ENCODE measurements at regions not wholly inside any gene's neighbourhood (a gene's known extent, or its start where the extent isn't known, plus 50 kb on each side); places are given as distances from the start of the nearest gene placed in this dataset.
A peak's percentile ranks its signal among the peaks of the same experiment; 100 is the strongest.

DNA sequence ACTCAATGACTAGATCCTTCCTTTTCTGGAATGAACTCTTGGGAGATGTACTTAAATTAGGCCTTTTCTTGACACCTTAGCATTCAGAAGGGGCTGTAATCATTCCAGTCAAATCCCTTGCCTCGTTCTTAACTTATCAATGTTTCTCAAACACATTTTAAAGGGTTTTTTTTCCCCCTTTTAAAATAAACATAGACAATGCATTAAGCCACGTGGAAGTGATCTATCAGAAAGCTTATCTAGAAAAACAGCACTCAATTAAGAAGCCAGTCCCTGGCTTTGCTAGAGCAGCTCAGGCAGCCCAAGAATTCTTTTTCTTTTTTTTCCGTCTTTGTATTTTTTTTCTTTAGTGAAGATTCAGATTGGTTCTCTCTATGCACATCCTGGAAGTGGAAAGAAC lies 118.2 kb downstream of the PCDH7 start:
- no TSS peak for BruUV-seq (replicated peaks)
- H3K9me2 ChIP-seq (ENCODE audit: insufficient read depth), result no peaks in the 10 kb centered on the region
- CTCF ChIA-PET, result no interaction called here
- H3K27ac ChIP-seq (ENCODE audit: low read depth, low read length), result peak overlapping the region; percentile 100
- H3K4me1 ChIP-seq (ENCODE audit: control insufficient read depth in 1 of 2, insufficient read depth in 2 of 2, low read length in 2 of 2), result peaks cover 78 to 99% of the 10 kb centered on the region in 2 experiments
- DNase-seq (ENCODE audit: low read depth, low spot score) (no peak), ATAC-seq (no peak)
- peak overlapping the region; percentile 63 for H3K9ac ChIP-seq (ENCODE audit: low read length)
- POLR2A ChIA-PET, result interaction anchor here (2.3 to 3.6 kb wide), 4 partner anchors 16 to 81 kb away, joined by 5 to 28 read pairs (median 16); no protein-coding TSS in a partner anchor
- H2AFZ ChIP-seq (ENCODE audit: low read depth, low read length, poor library complexity, severe bottlenecking), result no peak overlapping the region
- TF ChIP-seq EGR1 (IDR thresholded peaks at IDR 0.05; ENCODE audit: low read depth) (no peak), MAX (IDR thresholded peaks at IDR 0.05) (0 out of 2 replicates have a peak, but pooled peaks have one; percentile 17)
- H3K79me2 ChIP-seq (ENCODE audit: insufficient read depth, low read length), result peaks cover 98% of the 10 kb centered on the region
- H3K4me3 ChIP-seq (replicated peaks in 1 of 2; ENCODE audit: low read depth in 1 of 2, low read length in 2 of 2), result no peak overlapping the region
- H4K20me1 ChIP-seq (ENCODE audit: insufficient read depth), result no peaks in the 10 kb centered on the region
- no peaks in the 10 kb centered on the region for H3K36me3 ChIP-seq (ENCODE audit: control insufficient read depth in 1 of 2, insufficient read depth in 2 of 2, low read length in 2 of 2)
- intact Hi-C loops (cut with micrococcal nuclease), result loop anchor here (5.0 kb wide), 1 partner anchor 121 kb away; no protein-coding TSS in a partner anchor
- peak overlapping the region; percentile 41 for H3K4me2 ChIP-seq (ENCODE audit: low read length)
- RAD21 ChIA-PET (ENCODE audit: low non-redundant PET in 1 of 2, low total read pairs in 2 of 2, uncharacterized antibody in 2 of 2, unreplicated experiment in 2 of 2), result no interaction called here
- no peaks in the 10 kb centered on the region for H3K9me3 ChIP-seq (ENCODE audit: control insufficient read depth in 1 of 2, insufficient read depth in 1 of 2, low read depth in 1 of 2, low read length in 2 of 2)
- no peaks in the 10 kb centered on the region for H3K27me3 ChIP-seq (ENCODE audit: insufficient read depth, low read length)

- peak overlapping the region in 1 of 2 experiments; percentile 18; a peak in 1 of 4 replicates for H3K4me3 ChIP-seq (replicated peaks in 1 of 2; ENCODE audit: low read depth in 1 of 2, low read length in 2 of 2)
- H3K9me2 ChIP-seq (ENCODE audit: insufficient read depth), result no peaks in the 10 kb centered on the region
- no peaks in the 10 kb centered on the region for H3K9me3 ChIP-seq (ENCODE audit: control insufficient read depth in 1 of 2, insufficient read depth in 1 of 2, low read depth in 1 of 2, low read length in 2 of 2)
- no peaks in the 10 kb centered on the region for H4K20me1 ChIP-seq (ENCODE audit: insufficient read depth)
- intact Hi-C loops (cut with micrococcal nuclease), result loop anchor here (5.0 kb wide), 1 partner anchor 123 kb away; no protein-coding TSS in a partner anchor
- H3K79me2 ChIP-seq (ENCODE audit: insufficient read depth, low read length), result peaks cover 98% of the 10 kb centered on the region
- H3K4me1 ChIP-seq (ENCODE audit: control insufficient read depth in 1 of 2, insufficient read depth in 2 of 2, low read length in 2 of 2), result peaks cover 83 to 99% of the 10 kb centered on the region in 2 experiments
- H3K9ac ChIP-seq (ENCODE audit: low read length), result peak overlapping the region; percentile 63
- ATAC-seq (peak; percentile 77), DNase-seq (ENCODE audit: low read depth, low spot score) (peak; percentile 97)
- ChIA-PET POLR2A (interaction anchor here (0.8 to 3.6 kb wide), 21 partner anchors 10 to 250 kb away, joined by 3 to 28 read pairs (median 4); no protein-coding TSS in a partner anchor), CTCF (interaction anchor here (0.6 kb wide), 1 partner anchor 14 kb away, joined by 3 read pairs; no protein-coding TSS in a partner anchor), RAD21 (ENCODE audit: low non-redundant PET in 1 of 2, low total read pairs in 2 of 2, uncharacterized antibody in 2 of 2, unreplicated experiment in 2 of 2) (interaction anchor here (0.7 to 1.8 kb wide), 6 partner anchors 10 to 83 kb away, joined by 3 to 6 read pairs (median 3); no protein-coding TSS in a partner anchor)
- no peaks in the 10 kb centered on the region for H3K36me3 ChIP-seq (ENCODE audit: control insufficient read depth in 1 of 2, insufficient read depth in 2 of 2, low read length in 2 of 2)
- H3K27ac ChIP-seq (ENCODE audit: low read depth, low read length), result peak overlapping the region; percentile 100
- BruUV-seq (replicated peaks), result no TSS peak
- H3K4me2 ChIP-seq (ENCODE audit: low read length), result peak overlapping the region; percentile 67
- no peak overlapping the region for H2AFZ ChIP-seq (ENCODE audit: low read depth, low read length, poor library complexity, severe bottlenecking)
- no peaks in the 10 kb centered on the region for H3K27me3 ChIP-seq (ENCODE audit: insufficient read depth, low read length)
- TF ChIP-seq CBX3 (IDR thresholded peaks at IDR 0.05; ENCODE audit: low read depth) (peak; percentile 83), JUND (IDR thresholded peaks at IDR 0.05) (peak; percentile 76), SRF (IDR thresholded peaks at IDR 0.05; ENCODE audit: low read depth) (0 out of 2 replicates have a peak, but pooled peaks have one; percentile 26), YY1 (IDR thresholded peaks at IDR 0.05; ENCODE audit: extremely low read depth, insufficient replicate concordance, low read depth, low read length) (peak; percentile 23), CTCF (IDR thresholded peaks at IDR 0.05 in 2 of 3, conservative IDR thresholded peaks at IDR 0.05 in 1 of 3; ENCODE audit: borderline replicate concordance in 1 of 3, insufficient read depth in 1 of 3, low read depth in 2 of 3, low read length in 2 of 3) (no peak), TCF7L2 (IDR thresholded peaks at IDR 0.05; ENCODE audit: borderline replicate concordance, extremely low read depth, insufficient read depth, insufficient read length) (peak; percentile 94), ZNF274 (IDR thresholded peaks at IDR 0.05; ENCODE audit: low read depth, low read length) (no peak), EGR1 (IDR thresholded peaks at IDR 0.05; ENCODE audit: low read depth) (peak; percentile 41; the same call in 1 of the 2 replicates), ZFX (IDR thresholded peaks at IDR 0.05) (no peak), RAD21 (IDR thresholded peaks at IDR 0.05; ENCODE audit: low read depth) (peak; percentile 22; the same call in 1 of the 2 replicates), ELF1 (IDR thresholded peaks at IDR 0.05; ENCODE audit: borderline replicate concordance, low read depth) (no peak)
- TF ChIP-seq, protein P1, sequence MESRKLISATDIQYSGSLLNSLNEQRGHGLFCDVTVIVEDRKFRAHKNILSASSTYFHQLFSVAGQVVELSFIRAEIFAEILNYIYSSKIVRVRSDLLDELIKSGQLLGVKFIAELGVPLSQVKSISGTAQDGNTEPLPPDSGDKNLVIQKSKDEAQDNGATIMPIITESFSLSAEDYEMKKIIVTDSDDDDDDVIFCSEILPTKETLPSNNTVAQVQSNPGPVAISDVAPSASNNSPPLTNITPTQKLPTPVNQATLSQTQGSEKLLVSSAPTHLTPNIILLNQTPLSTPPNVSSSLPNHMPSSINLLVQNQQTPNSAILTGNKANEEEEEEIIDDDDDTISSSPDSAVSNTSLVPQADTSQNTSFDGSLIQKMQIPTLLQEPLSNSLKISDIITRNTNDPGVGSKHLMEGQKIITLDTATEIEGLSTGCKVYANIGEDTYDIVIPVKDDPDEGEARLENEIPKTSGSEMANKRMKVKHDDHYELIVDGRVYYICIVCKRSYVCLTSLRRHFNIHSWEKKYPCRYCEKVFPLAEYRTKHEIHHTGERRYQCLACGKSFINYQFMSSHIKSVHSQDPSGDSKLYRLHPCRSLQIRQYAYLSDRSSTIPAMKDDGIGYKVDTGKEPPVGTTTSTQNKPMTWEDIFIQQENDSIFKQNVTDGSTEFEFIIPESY (IDR thresholded peaks at IDR 0.05; ENCODE audit: extremely low read depth, insufficient replicate concordance, low read length), result no peak
These were observed 119.7 kb downstream of the PCDH7 start for GRCh38 chr4:30839583-30840520.

Measured in HCT116 (cell line).